HL-60 (cell line): ENCODE measurements at regions not wholly inside any gene's neighbourhood (a gene's known extent, or its start where the extent isn't known, plus 50 kb on each side); places are given as distances from the start of the nearest gene placed in this dataset.

ENCODE experiments used
- GABPA ChIP-seq: IDR thresholded peaks from 2 replicates; pipeline ENCODE4 v1.6.1; 2012; ENCODE audit warnings: low read depth
- POLR2AphosphoS5 ChIP-seq: IDR thresholded peaks from 2 replicates; pipeline ENCODE4 v1.6.1; 2012; ENCODE audit warnings: low read depth
- TF ChIP-seq, protein P1 (sequence below): IDR thresholded peaks from one replicate; pipeline ENCODE4 v1.5.1; 2011; ENCODE audit warnings: low read length, control low read depth, inconsistent platforms; ENCODE audit not compliant: insufficient read depth
- TF ChIP-seq, protein P2 (sequence below): IDR thresholded peaks from 2 replicates; pipeline ENCODE4 v1.6.1; 2012; ENCODE audit warnings: low read depth; ENCODE audit not compliant: insufficient replicate concordance

DNA sequence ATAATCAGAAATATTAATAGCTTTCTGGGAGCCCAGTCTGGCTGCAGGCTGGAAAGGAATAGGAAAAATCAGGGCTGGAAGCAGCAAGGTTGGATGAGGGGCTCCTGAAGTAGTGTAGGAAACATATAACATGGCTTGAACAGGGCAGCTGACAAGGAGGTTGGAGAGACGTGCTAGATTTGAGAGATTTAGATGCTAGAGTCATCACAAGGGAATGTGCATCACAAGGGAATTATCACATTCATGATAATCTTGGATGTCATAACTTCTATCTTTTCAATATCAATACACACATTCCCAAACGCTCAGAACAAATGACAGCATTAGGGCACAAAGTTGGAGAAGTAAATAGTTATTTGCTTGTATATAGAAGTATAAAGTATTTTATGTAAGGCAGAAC, 120.9 kb upstream of the EGFR start:
- TF ChIP-seq, protein P1, sequence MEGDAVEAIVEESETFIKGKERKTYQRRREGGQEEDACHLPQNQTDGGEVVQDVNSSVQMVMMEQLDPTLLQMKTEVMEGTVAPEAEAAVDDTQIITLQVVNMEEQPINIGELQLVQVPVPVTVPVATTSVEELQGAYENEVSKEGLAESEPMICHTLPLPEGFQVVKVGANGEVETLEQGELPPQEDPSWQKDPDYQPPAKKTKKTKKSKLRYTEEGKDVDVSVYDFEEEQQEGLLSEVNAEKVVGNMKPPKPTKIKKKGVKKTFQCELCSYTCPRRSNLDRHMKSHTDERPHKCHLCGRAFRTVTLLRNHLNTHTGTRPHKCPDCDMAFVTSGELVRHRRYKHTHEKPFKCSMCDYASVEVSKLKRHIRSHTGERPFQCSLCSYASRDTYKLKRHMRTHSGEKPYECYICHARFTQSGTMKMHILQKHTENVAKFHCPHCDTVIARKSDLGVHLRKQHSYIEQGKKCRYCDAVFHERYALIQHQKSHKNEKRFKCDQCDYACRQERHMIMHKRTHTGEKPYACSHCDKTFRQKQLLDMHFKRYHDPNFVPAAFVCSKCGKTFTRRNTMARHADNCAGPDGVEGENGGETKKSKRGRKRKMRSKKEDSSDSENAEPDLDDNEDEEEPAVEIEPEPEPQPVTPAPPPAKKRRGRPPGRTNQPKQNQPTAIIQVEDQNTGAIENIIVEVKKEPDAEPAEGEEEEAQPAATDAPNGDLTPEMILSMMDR = no peak
- TF ChIP-seq, protein P2, sequence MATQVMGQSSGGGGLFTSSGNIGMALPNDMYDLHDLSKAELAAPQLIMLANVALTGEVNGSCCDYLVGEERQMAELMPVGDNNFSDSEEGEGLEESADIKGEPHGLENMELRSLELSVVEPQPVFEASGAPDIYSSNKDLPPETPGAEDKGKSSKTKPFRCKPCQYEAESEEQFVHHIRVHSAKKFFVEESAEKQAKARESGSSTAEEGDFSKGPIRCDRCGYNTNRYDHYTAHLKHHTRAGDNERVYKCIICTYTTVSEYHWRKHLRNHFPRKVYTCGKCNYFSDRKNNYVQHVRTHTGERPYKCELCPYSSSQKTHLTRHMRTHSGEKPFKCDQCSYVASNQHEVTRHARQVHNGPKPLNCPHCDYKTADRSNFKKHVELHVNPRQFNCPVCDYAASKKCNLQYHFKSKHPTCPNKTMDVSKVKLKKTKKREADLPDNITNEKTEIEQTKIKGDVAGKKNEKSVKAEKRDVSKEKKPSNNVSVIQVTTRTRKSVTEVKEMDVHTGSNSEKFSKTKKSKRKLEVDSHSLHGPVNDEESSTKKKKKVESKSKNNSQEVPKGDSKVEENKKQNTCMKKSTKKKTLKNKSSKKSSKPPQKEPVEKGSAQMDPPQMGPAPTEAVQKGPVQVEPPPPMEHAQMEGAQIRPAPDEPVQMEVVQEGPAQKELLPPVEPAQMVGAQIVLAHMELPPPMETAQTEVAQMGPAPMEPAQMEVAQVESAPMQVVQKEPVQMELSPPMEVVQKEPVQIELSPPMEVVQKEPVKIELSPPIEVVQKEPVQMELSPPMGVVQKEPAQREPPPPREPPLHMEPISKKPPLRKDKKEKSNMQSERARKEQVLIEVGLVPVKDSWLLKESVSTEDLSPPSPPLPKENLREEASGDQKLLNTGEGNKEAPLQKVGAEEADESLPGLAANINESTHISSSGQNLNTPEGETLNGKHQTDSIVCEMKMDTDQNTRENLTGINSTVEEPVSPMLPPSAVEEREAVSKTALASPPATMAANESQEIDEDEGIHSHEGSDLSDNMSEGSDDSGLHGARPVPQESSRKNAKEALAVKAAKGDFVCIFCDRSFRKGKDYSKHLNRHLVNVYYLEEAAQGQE = no peak
- TF ChIP-seq POLR2AphosphoS5 = no peak
- no peak for TF ChIP-seq GABPA
